Activated T-cell treated with anti-CD3 and anti-CD28 coated beads, Interleukin-2, amount 50 U/mL, for 72 hours (primary cell): ENCODE measurements at regions not wholly inside any gene's neighbourhood (a gene's known extent, or its start where the extent isn't known, plus 50 kb on each side); places are given as distances from the start of the nearest gene placed in this dataset.

Source experiments
- ATAC-seq, 2 donors: fragments of 150-1000 bp; cut with Tn5 transposase; replicated peaks in 1 of 2; 2 replicates each; pipeline ENCODE4 v1.10.0; 2021; ENCODE audit warnings: moderate library complexity in 2 of 2, mild to moderate bottlenecking in 1 of 2
- DNase-seq, 2 donors: peaks; one replicate each; pipeline ENCODE4 v3.0.0; 2021 to 2022; ENCODE audit warnings: mixed read lengths in 1 of 2
- H3K27ac Mint-ChIP-seq: one replicate; pipeline ENCODE4 v1.8.0; 2022; ENCODE audit warnings: mild to moderate bottlenecking, moderate library complexity, mixed read lengths
- H3K27me3 Mint-ChIP-seq: one replicate; pipeline ENCODE4 v1.8.0; 2022; ENCODE audit warnings: low read depth, mixed read lengths
- H3K36me3 Mint-ChIP-seq, 2 donors: one replicate each; pipeline ENCODE4 v1.8.0; 2022; ENCODE audit warnings: mixed read lengths in 2 of 2, mild to moderate bottlenecking in 1 of 2; ENCODE audit not compliant: insufficient read depth in 2 of 2
- H3K4me1 Mint-ChIP-seq: one replicate; pipeline ENCODE4 v1.8.0; 2022; ENCODE audit warnings: low read depth, mixed read lengths
- H3K4me3 Mint-ChIP-seq, 2 donors: one replicate each; pipeline ENCODE4 v1.8.0; 2022; ENCODE audit warnings: mild to moderate bottlenecking in 2 of 2, mixed read lengths in 2 of 2, moderate library complexity in 2 of 2
- H3K9me3 Mint-ChIP-seq, 2 donors: one replicate each; pipeline ENCODE4 v1.8.0; 2022; ENCODE audit warnings: mixed read lengths in 2 of 2

- no peak overlapping the region for H3K4me3 Mint-ChIP-seq
- peaks cover 41% of the 10 kb centered on the region for H3K27me3 Mint-ChIP-seq
- peaks cover 3 to 4% of the 10 kb centered on the region in 2 donors for H3K36me3 Mint-ChIP-seq
- H3K9me3 Mint-ChIP-seq, result peaks cover 2 to 7% of the 10 kb centered on the region in 2 donors
- no peak overlapping the region for H3K27ac Mint-ChIP-seq
- H3K4me1 Mint-ChIP-seq, result no peaks in the 10 kb centered on the region
- no peak for DNase-seq
- no peak for ATAC-seq
Measured at GRCh38 chr10:119996944-119997343, 104.4 kb downstream of the SEC23IP start.

GRCh38 chr10:119997429-119997828 lies 104.9 kb downstream of the SEC23IP start:
- H3K4me1 Mint-ChIP-seq, result no peaks in the 10 kb centered on the region
- peaks cover 43% of the 10 kb centered on the region for H3K27me3 Mint-ChIP-seq
- H3K27ac Mint-ChIP-seq, result no peak overlapping the region
- peaks cover 3 to 4% of the 10 kb centered on the region in 2 donors for H3K36me3 Mint-ChIP-seq
- H3K4me3 Mint-ChIP-seq, result no peak overlapping the region
- H3K9me3 Mint-ChIP-seq, result peaks cover 2 to 7% of the 10 kb centered on the region in 2 donors
- DNase-seq, result no peak
- ATAC-seq, result no peak

- Mint-ChIP-seq H3K4me3 (no peak overlapping the region), H3K27me3 (peaks cover 45% of the 10 kb centered on the region), H3K9me3 (peaks cover 0 to 2% of the 10 kb centered on the region in 2 donors), H3K36me3 (no peaks in the 10 kb centered on the region), H3K27ac (no peak overlapping the region), H3K4me1 (no peaks in the 10 kb centered on the region)
- no peak for ATAC-seq
- no peak for DNase-seq
Measured at GRCh38 chr10:120002785-120003184, 110.3 kb downstream of the SEC23IP start.

- DNase-seq, result no peak
- Mint-ChIP-seq H3K9me3 (peaks cover 0 to 1% of the 10 kb centered on the region in 2 donors), H3K4me1 (no peaks in the 10 kb centered on the region), H3K27ac (no peak overlapping the region), H3K4me3 (no peak overlapping the region), H3K27me3 (peaks cover 29% of the 10 kb centered on the region), H3K36me3 (no peaks in the 10 kb centered on the region)
- ATAC-seq, result no peak
Measured at GRCh38 chr10:120005207-120006201, 113.0 kb downstream of the SEC23IP start.

GRCh38 chr10:120007261-120007660 lies 114.7 kb downstream of the SEC23IP start:
- ATAC-seq (no peak), DNase-seq (no peak)
- H3K4me3 Mint-ChIP-seq, result no peak overlapping the region
- peaks cover 0 to 1% of the 10 kb centered on the region in 2 donors for H3K9me3 Mint-ChIP-seq
- H3K27ac Mint-ChIP-seq, result no peak overlapping the region
- no peaks in the 10 kb centered on the region for H3K4me1 Mint-ChIP-seq
- H3K27me3 Mint-ChIP-seq, result peaks cover 43% of the 10 kb centered on the region
- H3K36me3 Mint-ChIP-seq, result no peaks in the 10 kb centered on the region

- Mint-ChIP-seq H3K9me3 (no peaks in the 10 kb centered on the region), H3K4me1 (no peaks in the 10 kb centered on the region), H3K27ac (no peak overlapping the region), H3K27me3 (peaks cover 28% of the 10 kb centered on the region), H3K4me3 (peak overlapping the region in 1 of 2 donors; percentile 32), H3K36me3 (no peaks in the 10 kb centered on the region)
- DNase-seq (no peak), ATAC-seq (no peak)
Measured at GRCh38 chr10:120011359-120012130, 119.0 kb downstream of the SEC23IP start.

- H3K4me1 Mint-ChIP-seq, result no peaks in the 10 kb centered on the region
- H3K9me3 Mint-ChIP-seq, result no peaks in the 10 kb centered on the region
- H3K27me3 Mint-ChIP-seq, result peaks cover 28% of the 10 kb centered on the region
- ATAC-seq, result no peak
- H3K36me3 Mint-ChIP-seq, result no peaks in the 10 kb centered on the region
- no peak overlapping the region for H3K27ac Mint-ChIP-seq
- no peak for DNase-seq
- H3K4me3 Mint-ChIP-seq, result no peak overlapping the region
Measured at GRCh38 chr10:120012131-120012400, 119.5 kb downstream of the SEC23IP start.

- Mint-ChIP-seq H3K27ac (no peak overlapping the region), H3K4me1 (no peaks in the 10 kb centered on the region), H3K36me3 (no peaks in the 10 kb centered on the region), H3K9me3 (no peaks in the 10 kb centered on the region), H3K4me3 (no peak overlapping the region), H3K27me3 (peaks cover 28% of the 10 kb centered on the region)
- ATAC-seq, result no peak
- no peak for DNase-seq
Measured at GRCh38 chr10:120012566-120012965, 120.0 kb downstream of the SEC23IP start.

- Mint-ChIP-seq H3K9me3 (no peaks in the 10 kb centered on the region), H3K27me3 (peaks cover 28% of the 10 kb centered on the region), H3K36me3 (no peaks in the 10 kb centered on the region), H3K4me1 (no peaks in the 10 kb centered on the region), H3K4me3 (no peak overlapping the region), H3K27ac (no peak overlapping the region)
- no peak for DNase-seq
- no peak for ATAC-seq
Measured at GRCh38 chr10:120014031-120014430, 121.5 kb downstream of the SEC23IP start.

- Mint-ChIP-seq H3K36me3 (no peaks in the 10 kb centered on the region), H3K27me3 (peaks cover 28% of the 10 kb centered on the region), H3K4me1 (no peaks in the 10 kb centered on the region), H3K9me3 (no peaks in the 10 kb centered on the region), H3K4me3 (no peak overlapping the region), H3K27ac (no peak overlapping the region)
- ATAC-seq (no peak), DNase-seq (no peak)
Measured at GRCh38 chr10:120015064-120015463, 122.5 kb downstream of the SEC23IP start.

GRCh38 chr10:120016906-120017305 lies 124.4 kb downstream of the SEC23IP start:
- ATAC-seq (no peak), DNase-seq (no peak)
- Mint-ChIP-seq H3K27ac (no peak overlapping the region), H3K9me3 (no peaks in the 10 kb centered on the region), H3K4me1 (no peaks in the 10 kb centered on the region), H3K27me3 (peaks cover 16% of the 10 kb centered on the region), H3K36me3 (no peaks in the 10 kb centered on the region), H3K4me3 (no peak overlapping the region)

GRCh38 chr10:120017733-120018417 lies 125.3 kb downstream of the SEC23IP start:
- no peaks in the 10 kb centered on the region for H3K36me3 Mint-ChIP-seq
- DNase-seq, result no peak
- no peaks in the 10 kb centered on the region for H3K9me3 Mint-ChIP-seq
- H3K27me3 Mint-ChIP-seq, result peaks cover 23% of the 10 kb centered on the region
- H3K4me1 Mint-ChIP-seq, result no peaks in the 10 kb centered on the region
- H3K4me3 Mint-ChIP-seq, result no peak overlapping the region
- no peak overlapping the region for H3K27ac Mint-ChIP-seq
- no peak for ATAC-seq

GRCh38 chr10:120018695-120019094 lies 126.2 kb downstream of the SEC23IP start:
- no peak for ATAC-seq
- Mint-ChIP-seq H3K9me3 (no peaks in the 10 kb centered on the region), H3K27me3 (peaks cover 23% of the 10 kb centered on the region), H3K4me3 (no peak overlapping the region), H3K4me1 (no peaks in the 10 kb centered on the region), H3K27ac (no peak overlapping the region), H3K36me3 (no peaks in the 10 kb centered on the region)
- no peak for DNase-seq
